C4-2B (cell line): ENCODE measurements at regions not wholly inside any gene's neighbourhood (a gene's known extent, or its start where the extent isn't known, plus 50 kb on each side); places are given as distances from the start of the nearest gene placed in this dataset.

Source experiments
- ZFX ChIP-seq: fragments of 450-650 bp; IDR thresholded peaks from 2 replicates; pipeline ENCODE4 v1.6.1; 2017
- TF ChIP-seq, protein P1 (sequence below): fragments of 450-650 bp; conservative IDR thresholded peaks from 2 replicates; pipeline ENCODE4 v1.5.1; 2017; ENCODE audit warnings: mild to moderate bottlenecking

DNA sequence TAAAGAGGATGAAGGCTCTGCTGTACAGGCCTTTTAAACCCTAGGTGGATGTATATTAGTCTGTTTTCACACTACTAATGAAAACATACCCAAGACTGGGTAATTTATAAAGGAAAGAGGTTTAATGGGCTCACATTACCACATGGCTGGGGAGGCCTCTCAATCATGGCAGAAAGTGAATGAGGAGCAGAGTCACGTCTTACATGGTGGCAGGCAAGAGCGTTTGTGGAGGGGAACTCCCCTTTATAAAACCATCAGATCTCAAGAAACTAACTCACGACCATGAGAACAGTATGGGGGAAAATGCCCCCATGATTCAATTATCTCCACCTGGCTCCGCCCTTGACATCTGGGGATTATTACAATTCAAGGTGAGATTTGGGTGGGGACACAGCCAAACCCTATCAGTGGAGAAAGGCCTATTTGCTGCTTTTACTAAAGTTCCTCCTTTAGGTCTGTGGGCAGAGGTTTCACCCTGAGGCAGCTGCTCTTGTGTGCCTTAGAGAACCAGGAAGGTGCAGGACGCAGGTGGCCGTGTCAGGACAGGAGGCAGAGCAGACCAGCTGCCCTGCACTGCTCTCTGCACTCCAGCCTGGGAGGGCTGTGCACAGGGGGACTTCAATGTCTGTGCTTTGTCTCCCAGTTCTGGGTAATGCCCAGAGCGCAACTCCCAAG lies 178.8 kb upstream of the HDAC4 start:
- TF ChIP-seq, protein P1, sequence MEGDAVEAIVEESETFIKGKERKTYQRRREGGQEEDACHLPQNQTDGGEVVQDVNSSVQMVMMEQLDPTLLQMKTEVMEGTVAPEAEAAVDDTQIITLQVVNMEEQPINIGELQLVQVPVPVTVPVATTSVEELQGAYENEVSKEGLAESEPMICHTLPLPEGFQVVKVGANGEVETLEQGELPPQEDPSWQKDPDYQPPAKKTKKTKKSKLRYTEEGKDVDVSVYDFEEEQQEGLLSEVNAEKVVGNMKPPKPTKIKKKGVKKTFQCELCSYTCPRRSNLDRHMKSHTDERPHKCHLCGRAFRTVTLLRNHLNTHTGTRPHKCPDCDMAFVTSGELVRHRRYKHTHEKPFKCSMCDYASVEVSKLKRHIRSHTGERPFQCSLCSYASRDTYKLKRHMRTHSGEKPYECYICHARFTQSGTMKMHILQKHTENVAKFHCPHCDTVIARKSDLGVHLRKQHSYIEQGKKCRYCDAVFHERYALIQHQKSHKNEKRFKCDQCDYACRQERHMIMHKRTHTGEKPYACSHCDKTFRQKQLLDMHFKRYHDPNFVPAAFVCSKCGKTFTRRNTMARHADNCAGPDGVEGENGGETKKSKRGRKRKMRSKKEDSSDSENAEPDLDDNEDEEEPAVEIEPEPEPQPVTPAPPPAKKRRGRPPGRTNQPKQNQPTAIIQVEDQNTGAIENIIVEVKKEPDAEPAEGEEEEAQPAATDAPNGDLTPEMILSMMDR, result no peak
- no peak for TF ChIP-seq ZFX
